ENCODE measurements at regions not wholly inside any gene's neighbourhood (a gene's known extent, or its start where the extent isn't known, plus 50 kb on each side); places are given as distances from the start of the nearest gene placed in this dataset.
"Not testable (repeated sequence)": the region's sequence is repeated elsewhere in the genome, so short reads cannot be mapped to it uniquely, and the experiment has no call there.

- no peak for FAIRE-seq
Observed at GRCh38 chr12:127590868-127591267, 676.1 kb upstream of the TMEM132C start.

- no peak for FAIRE-seq
Observed at GRCh38 chr12:127592245-127592644, 674.7 kb upstream of the TMEM132C start.

- FAIRE-seq, result no peak
Observed at GRCh38 chr12:127594351-127594970, 672.5 kb upstream of the TMEM132C start.

- no peak for FAIRE-seq
Observed at GRCh38 chr12:127595506-127595905, 671.5 kb upstream of the TMEM132C start.

GRCh38 chr12:127596891-127597290, 670.1 kb upstream of the TMEM132C start:
- FAIRE-seq, result no peak

GRCh38 chr12:127599436-127599835, 667.5 kb upstream of the TMEM132C start:
- FAIRE-seq, result no peak

GRCh38 chr12:127600211-127600610, 666.8 kb upstream of the TMEM132C start:
- FAIRE-seq, result no peak

- no peak for FAIRE-seq
Observed at GRCh38 chr12:127606476-127607015, 660.4 kb upstream of the TMEM132C start.

- FAIRE-seq, result no peak
Observed at GRCh38 chr12:127607146-127607725, 659.7 kb upstream of the TMEM132C start.

- FAIRE-seq, result not testable (repeated sequence)
Observed at GRCh38 chr12:127608359-127608758, 658.6 kb upstream of the TMEM132C start.

- FAIRE-seq, result no peak
Observed at GRCh38 chr12:127613056-127613455, 653.9 kb upstream of the TMEM132C start.

- FAIRE-seq, result no peak
Observed at GRCh38 chr12:127619869-127620734, 646.9 kb upstream of the TMEM132C start.

GRCh38 chr12:127620735-127621355, 646.1 kb upstream of the TMEM132C start:
- no peak for FAIRE-seq

- no peak for FAIRE-seq
Observed at GRCh38 chr12:127621366-127621765, 645.6 kb upstream of the TMEM132C start.

- no peak for FAIRE-seq
Observed at GRCh38 chr12:127623362-127623761, 643.6 kb upstream of the TMEM132C start.

- FAIRE-seq, result no peak
Observed at GRCh38 chr12:127625176-127625771, 641.7 kb upstream of the TMEM132C start.

GRCh38 chr12:127628645-127629044, 638.3 kb upstream of the TMEM132C start:
- FAIRE-seq, result no peak

GRCh38 chr12:127629066-127629820, 637.7 kb upstream of the TMEM132C start:
- FAIRE-seq, result no peak

- no peak for FAIRE-seq
Observed at GRCh38 chr12:127632461-127632860, 634.5 kb upstream of the TMEM132C start.

- FAIRE-seq, result no peak
Observed at GRCh38 chr12:127635838-127636237, 631.1 kb upstream of the TMEM132C start.

GRCh38 chr12:127636882-127637281, 630.1 kb upstream of the TMEM132C start:
- FAIRE-seq, result no peak
